DND-41 (cell line): ENCODE measurements at regions not wholly inside any gene's neighbourhood (a gene's known extent, or its start where the extent isn't known, plus 50 kb on each side); places are given as distances from the start of the nearest gene placed in this dataset.
"Not testable (repeated sequence)": the region's sequence is repeated elsewhere in the genome, so short reads cannot be mapped to it uniquely, and the experiment has no call there.

Experiments
- ATAC-seq: fragments of 200-7000 bp; cut with Tn5 transposase; 3 replicates; pipeline ENCODE4 v1.9.1; 2021; ENCODE audit warnings: low read depth; ENCODE audit not compliant: insufficient read depth
- DNase-seq: peaks from one replicate; pipeline ENCODE4 v3.0.0-alpha.2; 2020
- H2AFZ ChIP-seq: 2 replicates; pipeline ENCODE4 v1.6.0; 2012; ENCODE audit warnings: low read depth, low read length
- H3K27ac ChIP-seq: 2 replicates; pipeline ENCODE4 v1.5.1; 2012; ENCODE audit warnings: low read length, inconsistent platforms
- H3K27me3 ChIP-seq: fragments of 200-600 bp; sonication (generic); 2 replicates; pipeline ENCODE4 v1.6.0; 2012; ENCODE audit warnings: low read length, mild to moderate bottlenecking, inconsistent platforms; ENCODE audit not compliant: insufficient read depth, poor library complexity
- H3K36me3 ChIP-seq: 2 replicates; pipeline ENCODE4 v1.5.1; 2012; ENCODE audit warnings: low read length, inconsistent platforms; ENCODE audit not compliant: insufficient read depth
- H3K4me1 ChIP-seq: 2 replicates; pipeline ENCODE4 v1.5.1; 2012; ENCODE audit warnings: mild to moderate bottlenecking, low read length; ENCODE audit not compliant: insufficient read depth
- H3K4me2 ChIP-seq: 2 replicates; pipeline ENCODE4 v1.6.0; 2012; ENCODE audit warnings: mild to moderate bottlenecking, moderate library complexity, low read length, inconsistent platforms; ENCODE audit not compliant: insufficient read depth
- H3K4me3 ChIP-seq, 2 experiments: fragments of 200-600 bp in 1 of 2; shearing (Covaris generic) in 1 of 2; 2 replicates each; pipeline ENCODE4 v1.5.1; 2012 to 2016; ENCODE audit warnings: inconsistent platforms in 2 of 2, low read length in 2 of 2, mild to moderate bottlenecking in 2 of 2, low read depth in 1 of 2, moderate library complexity in 1 of 2
- H3K79me2 ChIP-seq: 2 replicates; pipeline ENCODE4 v1.6.0; 2012; ENCODE audit warnings: low read length, inconsistent platforms; ENCODE audit not compliant: insufficient read depth
- H3K9ac ChIP-seq: 2 replicates; pipeline ENCODE4 v1.6.0; 2012; ENCODE audit warnings: low read depth, mild to moderate bottlenecking, inconsistent platforms, low read length, moderate library complexity
- H3K9me3 ChIP-seq: 2 replicates; pipeline ENCODE4 v1.5.1; 2012; ENCODE audit warnings: low read length, moderate library complexity, mild to moderate bottlenecking, inconsistent platforms; ENCODE audit not compliant: insufficient read depth, severe bottlenecking
- H4K20me1 ChIP-seq: 2 replicates; pipeline ENCODE4 v1.6.0; 2012; ENCODE audit warnings: low read length; ENCODE audit not compliant: insufficient read depth
- CTCF ChIP-seq: IDR thresholded peaks from 2 replicates; pipeline ENCODE4 v1.5.1; 2012; ENCODE audit warnings: borderline replicate concordance, low read length, moderate library complexity, mild to moderate bottlenecking; ENCODE audit not compliant: poor library complexity, severe bottlenecking; ENCODE audit errors: extremely low read depth
- EZH2 ChIP-seq: IDR thresholded peaks from 3 replicates; pipeline ENCODE4 v1.6.1; 2012; ENCODE audit warnings: borderline replicate concordance, low read depth, mild to moderate bottlenecking, moderate library complexity, low read length, inconsistent platforms; ENCODE audit not compliant: severe bottlenecking

GRCh38 chr10:107952649-107953556, 788.4 kb upstream of the SORCS1 start:
- Histone ChIP-seq H3K27ac (no peak overlapping the region), H3K9ac (no peak overlapping the region), H4K20me1 (no peaks in the 10 kb centered on the region), H3K36me3 (no peaks in the 10 kb centered on the region), H3K4me1 (no peaks in the 10 kb centered on the region), H3K27me3 (no peaks in the 10 kb centered on the region), H3K79me2 (no peaks in the 10 kb centered on the region), H3K4me2 (no peak overlapping the region), H3K4me3 (no peak overlapping the region), H2AFZ (no peak overlapping the region), H3K9me3 (no peaks in the 10 kb centered on the region)
- ATAC-seq, result no peak
- TF ChIP-seq EZH2 (no peak), CTCF (no peak)
- no peak for DNase-seq

- not testable (repeated sequence) for H4K20me1 ChIP-seq, H3K4me3 ChIP-seq, H3K4me2 ChIP-seq, H2AFZ ChIP-seq, H3K36me3 ChIP-seq, H3K9me3 ChIP-seq, H3K27ac ChIP-seq, H3K79me2 ChIP-seq, H3K4me1 ChIP-seq, H3K9ac ChIP-seq, H3K27me3 ChIP-seq, ATAC-seq, DNase-seq
These were observed 786.0 kb upstream of the SORCS1 start for GRCh38 chr10:107950411-107951062.

- TF ChIP-seq CTCF, result no peak
- no peak for TF ChIP-seq EZH2
- H3K36me3 ChIP-seq, result no peaks in the 10 kb centered on the region
- ATAC-seq, result no peak
These were observed 778.3 kb upstream of the SORCS1 start for GRCh38 chr10:107942826-107943225.

GRCh38 chr10:107933076-107933475, 768.6 kb upstream of the SORCS1 start:
- H3K4me1 ChIP-seq, result no peaks in the 10 kb centered on the region
- H2AFZ ChIP-seq, result no peak overlapping the region
- no peak for ATAC-seq
- TF ChIP-seq CTCF (no peak), EZH2 (no peak)
- H3K4me2 ChIP-seq, result no peak overlapping the region
- no peak overlapping the region for H3K9ac ChIP-seq
- no peaks in the 10 kb centered on the region for H3K9me3 ChIP-seq
- H3K27ac ChIP-seq, result no peak overlapping the region
- H3K36me3 ChIP-seq, result no peaks in the 10 kb centered on the region
- H4K20me1 ChIP-seq, result no peaks in the 10 kb centered on the region
- H3K4me3 ChIP-seq, result no peak overlapping the region
- DNase-seq, result no peak
- no peaks in the 10 kb centered on the region for H3K79me2 ChIP-seq
- no peaks in the 10 kb centered on the region for H3K27me3 ChIP-seq

More at GRCh38 chr10:107942826-107943225, 778.3 kb upstream of the SORCS1 start:
- Histone ChIP-seq H3K27me3 (no peaks in the 10 kb centered on the region), H3K9ac (no peak overlapping the region), H3K4me1 (no peaks in the 10 kb centered on the region), H3K27ac (no peak overlapping the region), H4K20me1 (no peaks in the 10 kb centered on the region), H3K4me3 (no peak overlapping the region), H3K4me2 (no peak overlapping the region), H2AFZ (no peak overlapping the region), H3K9me3 (no peaks in the 10 kb centered on the region), H3K79me2 (no peaks in the 10 kb centered on the region)
- DNase-seq, result no peak
